ENCODE measurements at regions not wholly inside any gene's neighbourhood (a gene's known extent, or its start where the extent isn't known, plus 50 kb on each side); places are given as distances from the start of the nearest gene placed in this dataset.

DNA sequence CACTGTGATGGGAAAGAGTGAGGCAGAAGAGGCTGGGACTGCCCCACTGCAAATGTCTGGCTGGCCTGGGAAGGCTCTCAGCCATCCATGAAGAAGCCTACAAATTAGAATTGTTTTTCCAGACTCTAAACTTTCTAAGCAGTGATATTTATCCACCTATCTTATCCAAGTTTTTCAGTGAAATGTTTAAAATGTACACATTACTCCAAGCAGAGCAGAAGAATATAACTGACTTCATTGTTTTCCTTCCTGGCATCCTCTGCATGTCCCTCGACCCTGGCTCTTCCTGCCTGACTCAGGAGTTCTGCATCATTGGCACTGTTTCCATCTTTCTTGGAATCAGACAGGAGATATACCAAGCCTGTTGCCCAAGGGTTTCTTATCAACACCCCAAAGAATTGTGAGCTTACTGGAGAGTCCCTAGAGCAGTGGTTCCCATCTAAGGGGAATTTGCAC lies 401.5 kb upstream of the PROK2 start:
- DNase-seq, result no peak

DNA sequence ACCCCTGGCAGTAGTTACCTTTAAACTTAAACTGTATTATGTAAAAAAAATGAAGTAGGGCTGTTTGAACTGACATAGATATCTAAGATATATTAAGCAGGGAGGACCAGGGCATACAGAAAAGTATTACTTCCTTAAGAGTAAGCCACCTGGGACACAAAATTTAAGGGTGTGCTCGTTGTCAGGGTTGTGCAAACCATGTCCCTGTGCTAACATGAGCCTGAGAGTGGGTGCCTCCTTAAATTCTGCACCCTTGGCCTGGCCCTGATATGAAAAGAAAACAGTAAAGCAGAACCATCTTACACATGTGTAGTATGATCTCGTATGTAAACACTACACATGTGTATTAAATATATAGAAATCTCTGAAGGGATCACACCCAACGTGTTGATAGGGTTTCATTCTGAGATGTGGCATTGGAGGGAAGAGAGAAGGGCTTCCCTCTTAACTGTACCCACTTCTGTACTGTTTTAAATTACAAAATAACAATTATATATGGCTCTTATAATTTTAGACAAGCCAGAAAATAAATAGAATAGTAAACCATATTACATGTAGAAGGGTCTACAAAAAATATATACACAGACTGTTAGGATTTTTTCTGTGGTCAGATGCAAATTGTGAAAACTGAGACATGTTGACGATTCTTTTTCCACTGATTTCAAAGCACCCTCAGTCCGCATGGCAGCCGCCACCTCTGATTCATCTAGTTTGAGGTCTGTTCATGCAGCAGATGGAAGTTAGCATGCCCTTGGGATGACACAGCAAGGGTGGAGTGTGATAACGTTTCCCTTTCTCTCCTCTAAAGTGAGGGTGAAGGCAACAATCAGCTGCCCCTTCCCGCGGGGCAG lies 400.8 kb upstream of the PROK2 start:
- peak; percentile 42 for DNase-seq

DNA sequence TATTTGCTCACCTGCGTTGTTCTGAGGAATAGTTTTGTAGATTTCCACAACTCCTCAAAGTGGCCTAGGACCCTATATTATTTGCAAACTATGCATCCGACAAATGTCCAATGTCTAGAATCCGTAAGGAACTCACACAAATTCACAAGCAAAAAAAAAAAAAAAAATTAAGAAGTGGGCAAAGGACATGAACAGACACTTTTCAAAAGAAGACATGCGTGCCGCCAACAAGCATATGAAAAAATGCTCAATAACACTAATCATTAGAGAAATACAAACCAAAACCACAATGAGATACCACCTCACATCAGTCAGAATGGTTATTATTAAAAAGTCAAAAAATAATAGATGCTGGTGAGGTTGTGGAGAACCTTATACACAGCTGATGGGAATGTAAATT lies 398.5 kb upstream of the PROK2 start:
- no peak for DNase-seq

DNA sequence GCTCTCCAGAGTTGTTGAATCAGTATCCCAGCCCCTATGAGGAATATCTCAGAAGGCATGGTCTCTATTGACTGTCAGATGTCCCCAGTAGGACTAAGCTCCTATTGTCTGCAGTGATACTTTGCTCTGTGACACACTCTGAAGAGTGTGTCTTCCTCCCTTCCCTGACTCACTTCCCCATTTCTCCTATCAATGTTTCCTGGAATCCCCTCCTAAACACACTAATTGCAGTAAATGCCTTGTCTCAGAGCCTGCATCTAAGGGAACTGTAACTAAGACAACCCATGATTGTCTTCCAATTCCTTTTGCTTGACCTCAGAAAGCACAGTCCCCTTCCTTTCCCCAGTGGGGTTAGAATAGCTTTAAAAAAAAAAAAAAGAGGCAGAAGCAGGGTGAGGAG lies 397.3 kb upstream of the PROK2 start:
- DNase-seq, result no peak

DNA sequence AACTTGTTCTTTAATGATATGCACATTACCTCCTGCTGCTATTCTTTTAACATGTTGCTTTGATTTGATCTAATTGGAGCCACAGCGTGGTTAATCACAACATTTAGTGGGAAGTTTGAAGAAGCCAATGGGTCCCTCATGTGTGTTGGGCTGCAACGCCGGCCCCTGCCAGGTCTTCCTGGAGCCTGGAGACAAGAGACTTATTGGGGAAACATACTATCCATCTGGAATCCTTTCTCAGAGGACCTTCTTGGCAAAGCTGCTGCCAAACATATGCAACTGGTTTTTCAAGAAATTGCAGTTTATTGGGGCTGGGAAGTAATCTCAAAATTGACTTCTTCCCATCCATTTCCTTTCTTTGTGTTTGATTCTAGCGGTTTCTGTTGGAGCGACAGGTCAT lies 396.3 kb upstream of the PROK2 start:
- no peak for DNase-seq

DNA sequence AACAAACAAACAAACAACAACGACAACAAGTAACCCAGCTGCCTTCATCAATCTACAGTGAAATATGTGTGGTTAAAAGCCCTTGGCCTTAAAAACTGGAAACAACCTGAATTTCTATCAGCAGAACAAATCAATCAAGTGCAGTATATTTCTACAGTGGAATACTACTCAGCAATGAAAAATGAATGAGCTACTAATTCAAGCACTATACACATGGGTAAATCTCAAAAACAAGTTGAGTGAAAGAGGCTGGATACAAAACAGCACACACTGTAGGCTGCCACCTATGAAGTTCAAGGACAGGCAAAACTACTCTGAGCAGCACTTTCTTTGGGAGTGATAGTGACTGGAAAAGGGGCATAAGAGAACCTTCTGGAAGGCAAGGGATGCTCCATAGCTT lies 395.5 kb upstream of the PROK2 start:
- DNase-seq, result no peak

DNA sequence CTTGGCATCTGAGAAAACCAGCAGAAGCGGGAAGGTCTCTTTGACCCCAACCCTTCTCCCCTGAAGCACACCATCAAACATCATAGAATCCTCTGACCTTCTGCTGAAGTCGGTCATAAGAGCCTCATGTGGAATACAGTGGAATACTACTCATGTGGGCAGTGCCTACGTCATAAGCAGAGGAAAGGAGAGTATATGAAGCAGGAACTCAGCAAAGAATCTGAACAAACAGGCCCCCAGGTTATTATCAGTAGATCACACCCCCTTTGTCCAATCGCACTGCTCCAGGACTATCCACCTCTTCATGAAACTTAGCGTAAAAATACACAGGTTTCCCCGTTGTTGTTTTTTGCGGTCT lies 394.1 kb upstream of the PROK2 start:
- no peak for DNase-seq

DNA sequence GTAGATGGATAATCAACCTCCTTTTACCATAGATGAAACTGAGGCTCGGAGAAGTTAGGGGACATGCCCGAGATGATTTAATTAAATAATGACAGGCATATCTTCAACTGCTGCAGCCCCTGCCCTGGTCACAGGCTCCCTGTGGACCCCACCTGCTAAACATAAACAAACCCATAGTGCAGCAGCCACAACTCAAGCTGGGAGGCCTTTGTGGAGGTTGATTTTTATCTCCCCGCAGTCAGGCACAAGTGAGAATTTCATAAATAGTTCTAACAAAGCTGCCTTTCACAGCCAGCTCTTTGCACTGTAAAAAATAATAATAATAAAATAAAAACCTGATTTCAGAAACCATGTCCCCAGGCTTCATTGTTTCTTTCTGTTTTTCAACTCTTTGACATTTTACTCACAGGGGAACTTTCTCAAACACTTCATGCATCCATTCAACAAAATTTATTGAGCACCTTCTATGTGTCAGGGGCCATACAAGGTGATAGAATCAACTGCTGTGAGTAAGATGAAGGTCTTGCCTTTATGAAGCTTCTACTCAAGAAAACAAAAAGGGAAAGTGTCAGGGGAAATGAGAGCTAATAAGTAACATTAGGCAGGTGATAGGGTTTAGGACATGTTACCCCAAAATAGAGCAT lies 393.6 kb upstream of the PROK2 start:
- DNase-seq, result no peak

DNA sequence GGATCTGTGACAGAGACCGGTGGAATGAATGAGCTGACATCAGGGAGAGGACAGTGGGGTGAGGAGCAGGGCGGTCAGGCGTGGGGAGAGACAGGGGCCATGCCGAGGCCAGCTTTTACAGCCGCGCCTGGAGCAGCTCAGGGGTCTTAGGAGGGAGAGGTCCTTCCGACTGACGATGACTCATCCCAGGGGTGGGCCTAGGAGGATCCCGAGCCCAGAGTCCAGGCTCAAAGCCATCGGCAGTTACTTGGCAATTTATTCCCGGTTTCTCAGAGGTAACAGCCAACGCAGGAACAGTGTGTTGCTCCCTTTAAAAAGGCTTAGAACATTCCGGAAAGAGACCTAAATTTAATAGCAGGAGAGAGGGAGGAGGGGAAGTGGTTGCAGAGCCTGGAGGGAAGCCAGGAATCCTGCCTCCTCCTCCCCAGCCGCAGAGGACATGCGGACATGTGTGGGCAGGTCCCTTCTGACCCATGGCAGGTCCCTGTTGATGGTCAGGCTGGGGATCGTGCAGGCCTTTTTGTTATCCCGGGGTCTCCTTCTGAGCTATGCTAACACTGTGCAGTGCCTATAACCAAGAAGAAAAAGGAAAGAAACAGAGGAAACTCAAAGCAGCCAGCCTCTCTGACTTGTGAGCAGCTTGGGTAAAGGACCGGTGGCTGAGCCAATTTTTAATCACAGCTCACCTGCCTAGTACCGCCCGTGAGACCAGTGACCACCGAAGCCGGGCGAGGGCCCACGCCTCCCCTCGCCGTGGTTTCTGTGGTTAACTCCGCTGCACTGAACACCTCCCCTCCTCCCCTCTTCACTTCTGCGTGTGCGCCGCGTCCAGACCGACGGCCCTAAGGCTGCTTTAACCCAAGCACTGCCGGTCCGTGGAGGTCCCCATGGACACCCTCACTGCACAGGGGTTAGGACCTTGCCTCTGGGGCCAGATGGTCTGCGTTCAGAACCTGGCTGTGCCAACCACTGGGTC lies 392.4 kb upstream of the PROK2 start:
- DNase-seq, result no peak

DNA sequence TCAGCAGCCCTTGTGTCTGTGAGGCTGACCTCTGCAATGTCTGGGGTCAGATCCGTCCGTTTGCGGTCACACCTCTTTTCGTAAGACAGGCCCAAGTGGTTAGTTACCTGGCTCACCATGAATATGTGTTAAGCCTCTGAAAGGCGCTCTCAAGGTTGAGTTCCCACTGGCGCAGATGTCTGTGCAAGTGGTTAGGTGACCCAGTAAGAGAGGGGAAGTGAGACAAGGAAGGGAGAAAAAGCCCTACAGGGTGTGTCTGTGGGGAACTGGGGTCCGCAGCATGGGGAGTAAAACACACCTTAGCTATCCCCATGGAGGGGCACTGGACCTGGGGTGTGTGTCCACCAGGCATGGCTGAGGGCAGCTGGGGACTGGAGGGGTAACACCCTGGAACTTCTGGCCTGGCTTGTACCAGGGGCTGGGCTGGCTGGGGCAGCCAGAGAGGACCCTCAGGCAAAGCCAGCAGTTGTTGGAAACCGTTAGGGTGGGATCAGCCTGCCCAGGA lies 391.6 kb upstream of the PROK2 start:
- no peak for DNase-seq

DNA sequence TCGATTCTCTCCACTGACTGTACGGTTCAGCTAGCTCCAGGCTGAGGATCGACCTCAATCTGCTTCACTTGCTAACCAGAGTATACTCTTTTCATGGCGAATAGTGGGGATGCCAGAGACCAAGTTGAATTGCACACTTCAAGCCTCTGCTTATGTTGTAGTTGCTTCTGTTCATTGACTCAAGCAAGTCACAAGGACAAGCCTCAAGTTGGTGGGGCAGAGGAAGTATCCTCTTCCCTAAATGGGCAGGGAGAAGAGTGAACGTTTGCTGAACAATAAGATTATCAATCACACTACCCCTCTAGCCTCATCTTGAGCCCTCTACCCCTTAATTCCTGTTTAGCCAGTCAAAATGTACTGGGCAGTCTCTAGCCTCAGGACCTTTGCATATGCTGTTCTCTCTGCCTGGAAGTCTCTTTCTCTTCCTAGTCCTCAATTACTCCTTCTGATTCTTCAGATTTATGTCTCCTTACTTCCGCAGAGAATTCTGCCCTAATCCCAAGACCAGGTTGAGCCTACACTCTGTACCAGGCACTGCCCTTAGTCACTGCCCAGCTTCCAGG lies 390.4 kb upstream of the PROK2 start:
- no peak for DNase-seq

DNA sequence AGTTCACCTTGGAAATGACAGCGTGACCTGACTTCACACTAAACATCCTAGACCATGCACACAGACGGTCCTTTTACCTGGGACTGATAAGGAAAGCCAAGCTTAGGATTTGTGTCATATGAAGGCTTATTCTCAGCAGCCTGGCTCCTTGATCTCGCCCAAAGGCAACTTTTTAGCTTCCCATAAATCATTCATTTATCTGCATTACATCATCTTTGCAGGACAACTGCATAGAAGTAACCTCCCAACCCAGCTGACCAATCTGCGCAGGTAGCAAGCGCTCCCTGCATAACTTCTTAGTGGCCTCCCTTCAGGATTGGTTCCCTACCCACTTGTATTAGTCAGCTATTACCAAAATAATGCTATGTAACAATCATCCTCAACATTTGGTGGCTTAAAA lies 389.9 kb upstream of the PROK2 start:
- no peak for DNase-seq

DNA sequence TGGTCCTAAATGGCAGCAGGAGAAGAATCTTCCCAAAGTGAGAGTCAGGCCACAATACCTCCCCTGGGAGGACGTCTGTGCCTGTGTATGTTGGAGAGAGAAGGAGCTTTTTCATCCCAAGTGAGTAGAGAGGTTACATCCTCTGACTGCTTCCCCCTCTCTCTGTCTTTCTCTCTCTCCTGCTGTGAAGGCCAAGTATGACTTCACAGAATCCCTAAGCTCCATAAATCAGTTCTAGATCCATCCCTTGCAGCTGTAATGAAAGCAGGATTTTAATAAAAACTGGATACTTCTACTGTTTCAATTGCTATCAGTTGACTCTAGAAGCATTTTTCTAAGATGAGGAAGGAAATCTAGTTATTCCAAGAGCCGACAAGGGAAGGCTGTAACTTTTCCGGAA lies 389.1 kb upstream of the PROK2 start:
- DNase-seq, result no peak

DNA sequence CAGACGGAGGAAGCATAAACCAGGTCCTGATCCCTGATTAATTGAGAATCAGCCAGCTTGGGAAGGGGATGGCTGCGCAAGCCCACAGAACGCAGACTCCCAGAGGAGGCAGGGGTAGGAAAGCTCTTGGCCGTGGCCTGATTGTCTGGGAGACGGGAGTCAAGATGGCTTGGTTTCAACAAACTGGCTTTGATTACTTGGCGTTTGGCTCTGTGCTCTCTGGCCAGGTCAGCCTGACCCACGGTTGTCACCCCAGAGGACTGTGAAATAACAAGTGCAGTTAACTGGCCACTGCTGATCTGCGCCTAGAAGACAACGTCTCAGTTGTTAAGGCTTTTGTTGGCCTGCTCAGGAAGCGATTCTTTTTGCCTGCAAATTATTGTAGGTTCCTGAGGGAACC lies 387.0 kb upstream of the PROK2 start:
- no peak for DNase-seq

DNA sequence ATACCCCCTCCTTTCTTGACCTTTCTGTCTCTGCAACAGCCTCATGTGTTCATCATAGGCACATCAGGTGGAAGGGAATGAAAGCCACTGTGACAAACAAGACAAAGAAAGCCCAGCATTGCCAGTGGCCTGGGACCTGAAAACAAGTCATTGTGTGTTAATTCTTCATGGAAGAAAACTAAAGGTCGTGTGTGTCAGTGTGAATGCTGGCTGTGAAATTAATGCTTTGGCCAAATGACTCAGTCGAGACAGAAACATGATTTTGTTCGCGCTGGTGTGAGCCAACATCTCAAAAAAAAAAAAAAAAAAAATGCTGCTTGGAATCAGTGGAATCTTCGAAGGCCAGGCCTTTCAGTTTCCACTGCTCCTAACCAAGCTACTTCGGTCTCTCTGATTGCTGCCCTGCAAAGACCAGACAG lies 386.5 kb upstream of the PROK2 start:
- no peak for DNase-seq

DNA sequence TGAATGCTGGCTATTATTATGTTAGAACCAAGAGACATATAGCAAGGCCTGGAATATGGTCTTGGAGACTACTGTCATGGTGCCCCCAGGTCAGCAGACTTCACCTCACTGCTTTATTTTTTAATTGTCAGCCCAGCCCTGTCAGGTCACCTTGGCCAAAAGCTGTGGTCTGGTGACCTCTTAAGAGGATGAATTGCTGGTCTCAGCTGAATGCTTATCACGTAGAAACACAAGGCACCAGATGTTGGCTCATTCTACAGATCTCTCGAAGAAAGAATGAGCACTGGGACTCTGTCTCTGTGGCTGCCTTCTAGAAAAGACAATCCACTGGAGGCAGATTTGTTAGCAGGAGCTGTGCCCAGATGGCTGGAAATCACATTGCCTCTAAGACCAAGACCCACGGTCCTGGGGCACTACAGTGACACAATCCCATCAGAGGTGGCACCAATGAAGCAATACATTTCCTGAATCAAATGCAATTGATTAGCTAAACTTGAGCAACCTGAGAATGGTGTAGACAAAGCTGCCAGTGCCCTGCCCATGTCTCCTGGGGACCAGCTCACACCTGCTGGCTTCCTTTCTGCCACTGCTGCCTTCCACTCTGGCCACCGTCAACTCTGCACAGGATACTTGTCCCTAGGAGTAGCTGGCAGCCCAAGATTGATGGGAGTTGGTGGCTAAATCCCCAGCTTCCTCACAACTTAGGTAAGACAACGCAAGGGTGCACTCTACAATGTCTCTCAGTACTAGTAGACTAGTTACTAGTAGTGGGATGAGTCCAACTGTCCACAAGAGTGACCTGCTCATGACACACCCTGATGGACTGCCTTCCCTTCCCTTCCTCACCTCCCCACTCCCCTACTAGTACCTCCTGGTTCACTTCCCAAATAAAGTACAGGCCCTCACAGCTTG lies 384.9 kb upstream of the PROK2 start:
- no peak for DNase-seq

DNA sequence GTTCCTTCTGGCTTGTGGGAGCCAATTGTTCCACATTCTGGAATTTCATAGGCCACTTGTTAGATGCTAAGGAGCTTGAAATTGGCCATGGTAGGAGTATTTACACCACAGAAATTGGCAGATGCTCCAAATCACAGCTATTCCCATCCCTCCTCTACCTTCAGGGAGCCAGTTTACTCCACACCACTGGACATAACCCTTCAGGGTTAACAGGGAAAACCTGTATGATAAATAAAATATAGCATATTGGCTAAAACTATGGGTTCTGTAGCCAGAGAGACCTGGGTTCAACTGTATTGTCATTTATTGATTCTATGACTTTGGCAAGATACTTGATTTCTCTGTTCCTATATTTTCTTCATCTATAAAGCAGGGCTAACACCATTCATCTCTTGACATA lies 384.2 kb upstream of the PROK2 start:
- DNase-seq, result no peak

DNA sequence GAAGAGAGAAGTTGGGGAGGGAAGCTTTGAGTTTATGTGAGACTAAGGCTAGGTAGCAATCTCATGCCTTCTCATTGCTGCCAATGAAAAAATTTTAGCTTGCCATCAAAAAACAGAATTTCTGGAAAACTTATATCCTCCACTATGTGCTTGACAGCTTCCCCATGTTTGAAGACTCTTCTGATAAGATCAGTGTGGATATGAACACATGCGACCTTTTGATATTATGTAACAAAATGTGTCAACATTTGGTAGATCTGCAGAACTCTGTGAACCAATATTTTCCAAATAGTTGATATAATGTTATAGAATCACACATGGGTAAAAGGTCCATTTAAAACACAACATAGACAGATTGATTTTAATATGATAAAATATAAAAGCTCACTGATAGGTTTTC lies 380.9 kb upstream of the PROK2 start:
- no peak for DNase-seq

DNA sequence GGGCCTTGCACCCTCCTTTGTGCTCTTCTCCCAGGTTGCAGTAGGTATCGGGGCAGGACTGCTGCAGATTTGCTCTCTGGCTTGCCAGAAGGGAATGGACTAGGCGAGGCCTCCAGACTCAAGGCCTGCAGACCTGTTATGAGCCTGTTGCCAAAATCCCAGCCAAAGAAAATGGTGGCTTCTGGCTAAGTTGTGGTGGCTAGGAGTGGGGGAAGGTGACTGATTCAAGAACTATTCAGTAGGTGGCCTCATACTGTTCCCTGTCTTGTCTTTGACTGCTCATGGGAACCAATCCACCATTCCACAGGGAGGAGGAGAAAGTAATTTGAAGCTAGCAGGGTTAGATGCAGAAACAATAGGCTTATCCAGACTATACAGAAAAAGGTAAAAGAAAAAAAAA lies 380.4 kb upstream of the PROK2 start:
- no peak for DNase-seq

DNA sequence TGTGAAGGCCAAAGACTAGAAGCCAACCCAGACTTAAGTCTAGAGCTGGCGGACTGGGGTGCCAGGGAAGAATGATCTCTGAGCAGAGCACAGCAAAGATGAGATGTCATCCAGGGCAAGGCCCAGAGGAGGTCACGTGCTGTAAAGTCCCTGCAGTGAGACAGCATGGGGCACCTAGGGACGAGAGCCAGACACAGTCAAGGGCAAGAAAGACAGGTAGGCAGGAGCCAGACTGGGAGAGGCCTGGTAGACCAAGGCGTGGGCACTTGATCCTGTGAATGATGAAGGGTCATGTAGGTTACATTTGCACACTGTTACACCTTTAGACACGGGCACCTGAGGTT lies 379.7 kb upstream of the PROK2 start:
- DNase-seq, result no peak

DNA sequence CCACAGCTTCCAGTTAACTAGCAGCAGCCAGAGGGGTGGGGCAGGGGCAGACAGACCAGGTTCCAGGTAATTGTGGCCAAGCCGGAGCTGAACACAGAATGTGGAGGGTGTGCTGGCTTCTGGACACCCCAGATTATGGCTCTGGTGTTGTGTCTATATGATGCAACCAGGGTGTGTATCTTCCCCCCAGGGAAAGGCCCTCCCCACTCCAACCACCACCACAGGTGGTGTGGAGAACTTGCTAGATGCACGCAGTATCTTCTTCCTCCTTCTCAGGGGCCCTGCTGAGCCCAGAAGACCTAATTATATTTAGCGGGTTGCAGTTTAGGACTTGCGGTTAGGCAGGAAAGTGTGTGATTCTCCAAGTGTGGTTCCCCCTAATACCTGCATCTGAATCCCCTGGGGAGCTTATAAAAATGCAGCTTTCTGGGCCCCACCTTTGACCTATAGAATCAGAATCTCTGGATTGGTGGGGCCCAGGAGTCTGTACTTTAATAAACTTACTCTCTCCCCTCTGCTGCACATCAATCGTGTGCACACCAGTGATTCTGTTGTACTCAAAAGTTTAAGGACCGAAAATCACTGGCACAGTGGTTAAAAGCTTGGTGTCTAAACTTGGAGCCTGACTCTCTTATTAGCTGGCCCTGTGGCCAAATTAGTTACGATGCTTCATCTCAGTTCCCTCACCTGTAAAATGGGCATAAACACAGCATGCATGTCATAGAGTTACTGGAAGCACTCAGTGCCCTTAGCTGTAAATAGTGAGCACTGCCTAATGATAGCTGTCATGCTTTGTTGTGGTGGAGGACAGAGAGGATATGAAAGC lies 379.1 kb upstream of the PROK2 start:
- no peak for DNase-seq
